ENCODE measurements at regions not wholly inside any gene's neighbourhood (a gene's known extent, or its start where the extent isn't known, plus 50 kb on each side); places are given as distances from the start of the nearest gene placed in this dataset.

GRCh38 chr4:111699165-111699564, 446.1 kb upstream of the FAM241A start:
- no peak for TF ChIP-seq EZH2 (IDR thresholded peaks at IDR 0.05)
- no peak for TF ChIP-seq POLR2AphosphoS5 (IDR thresholded peaks at IDR 0.05; ENCODE audit: borderline replicate concordance, low read depth, low read length)

Measured in SK-N-MC (cell line).